PC-3 (cell line): ENCODE measurements at regions not wholly inside any gene's neighbourhood (a gene's known extent, or its start where the extent isn't known, plus 50 kb on each side); places are given as distances from the start of the nearest gene placed in this dataset.

Experiments used
- ATAC-seq: fragments of 200-7000 bp; cut with Tn5 transposase; 2 replicates; pipeline ENCODE4 v1.9.1; 2020; ENCODE audit warnings: mild to moderate bottlenecking, moderate library complexity
- BruUV-seq: library from RNA; stranded (reverse); fragments of 400-500 nt; replicated peaks from 2 replicates; lab custom pipeline; 2021; lab: Mats Ljungman, UMichigan
- CTCF ChIA-PET: fragments of 300-600 bp; sonication (Branson Sonifier 250); formaldehyde crosslinking; loops from one replicate; lab custom pipeline; 2022; ENCODE audit warnings: antibody characterized with exemption; lab: Charles Lee
- POLR2A ChIA-PET: fragments of 300-600 bp; sonication (Branson Sonifier 250); formaldehyde crosslinking; loops from one replicate; lab custom pipeline; 2022; ENCODE audit warnings: antibody characterized with exemption; ENCODE audit not compliant: unreplicated experiment; lab: Charles Lee
- DNase-seq: peaks from one replicate; pipeline ENCODE4 v3.0.0-alpha.2; 2015
- H2AFZ ChIP-seq: fragments of 300-600 bp; sonication (generic); 2 replicates; pipeline ENCODE4 v1.6.0; 2016; ENCODE audit warnings: antibody characterized with exemption, low read length
- H3F3A ChIP-seq: fragments of 300-600 bp; sonication (generic); one replicate; pipeline ENCODE4 v1.6.0; 2017; ENCODE audit warnings: antibody characterized with exemption, low read length, control low read depth, mild to moderate bottlenecking; ENCODE audit not compliant: unreplicated experiment
- H3K27ac ChIP-seq: fragments of 300-600 bp; sonication (generic); 2 replicates; pipeline ENCODE4 v1.5.1; 2016; ENCODE audit warnings: mild to moderate bottlenecking, low read length
- H3K27me3 ChIP-seq: fragments of 300-600 bp; sonication (generic); 2 replicates; pipeline ENCODE4 v1.6.1; 2016; ENCODE audit warnings: low read length, mixed read lengths
- H3K36me3 ChIP-seq: fragments of 300-600 bp; sonication (generic); 2 replicates; pipeline ENCODE4 v1.6.1; 2016; ENCODE audit warnings: low read depth, mixed run types, low read length, mixed read lengths
- H3K4me1 ChIP-seq: fragments of 300-600 bp; sonication (generic); 2 replicates; pipeline ENCODE4 v1.5.1; 2016; ENCODE audit warnings: low read length; ENCODE audit not compliant: insufficient read depth
- H3K4me2 ChIP-seq: fragments of 300-600 bp; sonication (generic); 2 replicates; pipeline ENCODE4 v1.6.0; 2016; ENCODE audit warnings: low read length
- H3K4me3 ChIP-seq: fragments of 300-600 bp; sonication (generic); 2 replicates; pipeline ENCODE4 v1.5.1; 2016; ENCODE audit warnings: mild to moderate bottlenecking, low read length, mixed read lengths
- H3K79me2 ChIP-seq: fragments of 300-600 bp; sonication (generic); 2 replicates; pipeline ENCODE4 v1.6.1; 2017; ENCODE audit warnings: low read length, mixed read lengths
- H3K9ac ChIP-seq: fragments of 300-600 bp; sonication (generic); 2 replicates; pipeline ENCODE4 v1.6.0; 2016; ENCODE audit warnings: mild to moderate bottlenecking, low read length
- H3K9me2 ChIP-seq: fragments of 300-600 bp; sonication (generic); replicated peaks from 2 replicates; pipeline ENCODE4 v1.6.1; 2016; ENCODE audit warnings: mixed run types, low read length, mixed read lengths
- H3K9me3 ChIP-seq: fragments of 300-600 bp; sonication (generic); 2 replicates; pipeline ENCODE4 v1.6.1; 2016; ENCODE audit warnings: low read length, mixed read lengths
- H4K20me1 ChIP-seq: fragments of 300-600 bp; sonication (generic); 2 replicates; pipeline ENCODE4 v1.6.1; 2016; ENCODE audit warnings: low read length, mixed read lengths
- CTCF ChIP-seq: fragments of 300-600 bp; sonication (generic); conservative IDR thresholded peaks from 2 replicates; pipeline ENCODE4 v1.5.1; 2017; ENCODE audit warnings: antibody characterized with exemption, low read depth, mild to moderate bottlenecking, low read length
- EZH2 ChIP-seq: fragments of 300-600 bp; sonication (generic); IDR thresholded peaks from one replicate; pipeline ENCODE4 v1.6.1; 2017; ENCODE audit warnings: antibody characterized with exemption, mild to moderate bottlenecking, low read length; ENCODE audit not compliant: unreplicated experiment
- EZH2phosphoT487 ChIP-seq: fragments of 300-600 bp; sonication (generic); IDR thresholded peaks from 2 replicates; pipeline ENCODE4 v1.6.1; 2018; ENCODE audit warnings: mild to moderate bottlenecking, antibody characterized with exemption, low read length, borderline replicate concordance
- intact Hi-C: fragments of 100-400 bp; cut with micrococcal nuclease; formaldehyde crosslinking; loops from 2 replicates; pipeline ENCODE4 v1.9.0; 2023

DNA sequence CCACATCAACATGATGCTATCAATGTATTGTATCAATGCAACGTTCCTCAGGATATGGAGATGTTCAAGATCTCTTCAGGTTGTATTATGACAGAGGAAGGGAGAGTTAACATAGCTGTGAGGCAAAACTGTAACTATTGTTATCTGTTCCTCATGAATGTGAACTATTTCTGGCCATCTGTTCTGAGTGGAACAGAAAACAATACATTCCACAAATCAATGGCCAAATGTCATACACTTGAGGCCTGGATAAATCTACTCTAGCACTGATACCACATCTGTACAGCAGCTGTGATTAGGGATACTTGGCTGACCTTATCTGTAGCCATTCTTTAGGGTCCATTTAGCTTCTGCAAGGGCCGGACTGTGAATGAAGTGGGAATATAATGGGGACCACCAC, 447.9 kb downstream of the IRS1 start:
- no peak for ATAC-seq
- no peaks in the 10 kb centered on the region for H3K4me1 ChIP-seq
- no peak overlapping the region for H3K4me3 ChIP-seq
- TF ChIP-seq EZH2 (no peak), CTCF (no peak), EZH2phosphoT487 (no peak)
- H2AFZ ChIP-seq: no peak overlapping the region
- H3K9me2 ChIP-seq: no peaks in the 10 kb centered on the region
- no peaks in the 10 kb centered on the region for H3K9me3 ChIP-seq
- H4K20me1 ChIP-seq: no peaks in the 10 kb centered on the region
- ChIA-PET CTCF (no interaction called here), POLR2A (no interaction called here)
- intact Hi-C loops: no loop called here
- no peak overlapping the region for H3K4me2 ChIP-seq
- no TSS peak for BruUV-seq
- no peak for DNase-seq
- no peaks in the 10 kb centered on the region for H3K27me3 ChIP-seq
- H3F3A ChIP-seq: no peaks in the 10 kb centered on the region
- no peaks in the 10 kb centered on the region for H3K79me2 ChIP-seq
- no peak overlapping the region for H3K27ac ChIP-seq
- H3K9ac ChIP-seq: no peak overlapping the region
- no peaks in the 10 kb centered on the region for H3K36me3 ChIP-seq

- ChIA-PET CTCF (no interaction called here), POLR2A (no interaction called here)
- Histone ChIP-seq H3K79me2 (no peaks in the 10 kb centered on the region), H3K4me3 (no peak overlapping the region), H3K9me2 (no peaks in the 10 kb centered on the region), H3K9ac (no peak overlapping the region), H3F3A (no peaks in the 10 kb centered on the region), H3K4me2 (no peak overlapping the region), H3K27me3 (no peaks in the 10 kb centered on the region), H2AFZ (no peak overlapping the region), H3K4me1 (peaks cover 16% of the 10 kb centered on the region), H3K9me3 (no peaks in the 10 kb centered on the region), H3K27ac (no peak overlapping the region), H4K20me1 (no peaks in the 10 kb centered on the region), H3K36me3 (no peaks in the 10 kb centered on the region)
- intact Hi-C loops: no loop called here
- no peak for DNase-seq
- no peak for ATAC-seq
- TF ChIP-seq EZH2phosphoT487: no peak
- no TSS peak for BruUV-seq
These were observed 460.0 kb downstream of the IRS1 start for GRCh38 chr2:226339616-226340015.

GRCh38 chr2:226338825-226339224, 460.8 kb downstream of the IRS1 start:
- Histone ChIP-seq H3K27me3 (no peaks in the 10 kb centered on the region), H3F3A (no peaks in the 10 kb centered on the region), H3K4me1 (peaks cover 16% of the 10 kb centered on the region), H3K9ac (no peak overlapping the region), H3K27ac (no peak overlapping the region), H4K20me1 (no peaks in the 10 kb centered on the region), H3K4me2 (no peak overlapping the region), H3K9me2 (no peaks in the 10 kb centered on the region), H2AFZ (no peak overlapping the region), H3K36me3 (no peaks in the 10 kb centered on the region), H3K79me2 (no peaks in the 10 kb centered on the region), H3K4me3 (no peak overlapping the region), H3K9me3 (no peaks in the 10 kb centered on the region)
- DNase-seq: no peak
- TF ChIP-seq EZH2 (no peak), EZH2phosphoT487 (no peak), CTCF (no peak)
- no TSS peak for BruUV-seq
- POLR2A ChIA-PET: interaction anchor here (0.8 kb wide), 1 partner anchor 314 kb away, joined by 3 read pairs; no protein-coding TSS in a partner anchor
- no peak for ATAC-seq
- intact Hi-C loops: no loop called here
- CTCF ChIA-PET: no interaction called here
